Suppressor macrophage treated with lipopolysaccharide for 4 hours (primary cell): ENCODE measurements at regions not wholly inside any gene's neighbourhood (a gene's known extent, or its start where the extent isn't known, plus 50 kb on each side); places are given as distances from the start of the nearest gene placed in this dataset.
"Not testable (repeated sequence)": the region's sequence is repeated elsewhere in the genome, so short reads cannot be mapped to it uniquely, and the experiment has no call there.

Experiments
- DNase-seq: peaks from one replicate; pipeline ENCODE4 v3.0.0-alpha.2; 2020

DNA sequence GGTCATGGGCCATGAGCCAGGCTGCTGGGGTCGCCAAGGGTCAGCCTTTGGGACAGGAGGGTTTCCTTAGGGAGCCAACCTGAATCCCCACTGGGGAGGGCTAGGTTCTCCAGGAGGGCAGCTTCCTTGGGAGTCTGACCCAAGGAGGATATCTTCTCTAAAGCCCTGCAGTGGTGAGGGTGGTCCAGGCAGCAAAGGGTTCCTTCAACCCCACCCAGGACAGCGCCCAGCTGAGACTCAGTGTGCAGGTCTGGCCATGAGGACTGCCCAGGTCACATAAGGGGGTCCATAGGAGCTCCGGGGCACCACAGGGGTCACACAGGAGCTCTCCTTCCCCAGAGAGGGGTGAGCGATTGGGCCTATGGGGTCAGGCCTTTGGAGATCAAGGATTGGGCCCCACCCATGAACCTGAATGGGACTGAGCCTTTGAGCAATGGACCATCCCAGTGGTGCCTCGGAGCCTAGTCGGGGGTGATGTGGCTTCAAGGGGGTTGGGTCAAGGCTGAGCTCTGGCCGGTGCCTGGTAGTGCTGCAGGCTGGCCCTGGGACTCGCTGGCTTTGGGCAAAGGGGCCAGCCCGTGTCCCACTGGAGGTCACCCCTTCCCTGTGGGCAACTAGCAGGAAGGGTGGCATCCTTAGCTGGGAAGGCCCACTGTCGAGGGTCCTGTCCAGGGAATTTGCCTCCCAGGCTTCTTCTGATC is 216.5 kb downstream of the SNRPN start:
- no peak for DNase-seq

DNA sequence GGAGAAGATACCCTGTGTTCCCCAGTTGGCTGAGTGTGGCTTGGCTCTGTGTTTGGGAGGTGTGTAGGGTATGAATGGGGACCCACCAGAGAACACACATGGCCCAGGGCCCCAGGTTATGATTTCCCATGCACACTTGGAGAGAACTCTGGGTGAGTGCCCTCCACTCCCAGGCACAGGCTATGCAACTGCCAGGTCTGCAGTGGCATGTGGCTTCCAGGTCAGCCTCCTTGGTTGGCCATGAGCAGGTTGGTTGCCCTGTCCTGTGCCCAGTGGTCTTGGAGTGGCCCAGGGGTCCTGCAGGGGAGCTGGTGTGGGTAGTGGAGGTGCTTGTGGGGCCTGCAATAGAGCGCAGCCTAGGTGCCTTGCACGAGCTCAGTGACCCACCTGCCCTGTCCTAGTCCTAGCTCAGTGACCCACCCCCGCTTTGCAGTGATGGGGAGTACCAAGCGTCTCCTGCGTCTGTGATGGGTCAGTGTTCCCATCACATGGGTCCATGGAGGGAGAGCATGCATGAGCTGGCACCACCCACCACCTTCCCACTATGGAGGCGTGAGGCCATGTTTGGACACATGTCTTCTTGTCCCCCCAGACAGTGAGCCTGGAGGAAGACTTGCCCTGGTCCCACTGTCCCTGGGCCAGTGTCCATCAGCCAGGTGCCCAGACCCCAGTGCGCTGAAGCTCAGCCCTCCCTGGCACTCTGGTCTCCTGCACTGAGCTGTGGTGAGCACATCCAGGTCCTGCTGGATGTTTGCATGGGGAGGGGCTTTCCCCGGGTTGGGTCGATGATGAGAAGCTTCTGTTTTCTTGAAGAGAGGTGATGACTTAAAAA is 217.3 kb downstream of the SNRPN start:
- DNase-seq, result no peak

DNA sequence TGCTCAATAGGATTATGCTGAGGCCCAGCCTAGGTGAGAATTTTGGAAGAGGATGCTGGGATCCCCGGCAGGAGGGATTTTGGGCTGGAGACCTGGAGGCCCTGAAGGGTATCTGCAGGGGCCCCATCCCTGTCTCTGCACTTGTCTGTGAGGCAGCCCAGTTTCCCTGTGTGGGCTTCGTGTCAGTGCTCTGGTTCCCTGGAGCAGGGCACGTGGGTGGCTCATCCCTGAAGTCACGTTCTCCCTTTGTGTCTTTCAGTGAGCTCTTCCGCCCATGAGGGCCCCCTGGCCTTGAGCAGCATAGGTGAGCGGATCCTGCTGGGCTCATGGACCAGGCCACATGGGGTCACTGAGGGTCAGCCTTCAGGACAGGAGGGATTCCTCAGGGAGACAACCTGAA is 217.9 kb downstream of the SNRPN start:
- DNase-seq, result no peak

DNA sequence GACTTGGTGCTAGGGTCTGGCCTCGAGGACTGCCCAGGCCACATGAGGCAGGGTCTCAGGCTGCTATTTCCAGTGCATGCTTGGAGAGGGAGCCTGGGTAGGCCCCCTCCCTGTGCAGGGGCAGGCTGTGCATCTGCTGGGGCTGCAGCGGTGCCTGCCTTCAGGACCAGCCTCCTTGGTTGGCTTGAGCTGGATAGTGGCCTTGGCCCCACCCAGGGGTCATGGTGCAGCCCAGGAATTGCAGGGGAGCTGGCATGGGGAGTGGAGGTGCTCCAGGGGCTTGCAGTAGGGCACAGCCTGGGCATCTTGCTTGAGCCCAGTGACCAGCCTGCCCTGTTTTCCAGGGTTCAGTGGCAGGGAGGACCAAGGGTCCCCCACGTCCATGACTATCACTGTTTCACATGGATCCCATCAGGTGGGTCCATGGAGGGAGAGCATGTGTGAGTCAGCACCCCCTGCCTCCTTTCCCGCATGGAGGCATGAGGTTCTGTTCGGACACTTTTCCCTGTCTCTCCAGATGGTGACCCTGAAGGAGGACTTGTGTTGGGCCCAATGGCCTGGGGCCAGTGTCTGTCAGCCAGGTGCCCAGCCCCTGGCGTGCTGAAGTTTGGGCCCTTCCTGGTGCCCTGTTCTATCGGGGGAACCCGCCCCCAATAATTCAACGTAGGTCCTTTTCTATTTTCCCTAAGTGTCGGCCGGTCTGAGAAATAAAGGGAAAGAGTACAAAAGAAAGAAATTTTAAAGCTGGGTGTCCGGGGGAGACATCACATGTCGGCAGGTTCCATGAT is 218.6 kb downstream of the SNRPN start:
- DNase-seq, result no peak

DNA sequence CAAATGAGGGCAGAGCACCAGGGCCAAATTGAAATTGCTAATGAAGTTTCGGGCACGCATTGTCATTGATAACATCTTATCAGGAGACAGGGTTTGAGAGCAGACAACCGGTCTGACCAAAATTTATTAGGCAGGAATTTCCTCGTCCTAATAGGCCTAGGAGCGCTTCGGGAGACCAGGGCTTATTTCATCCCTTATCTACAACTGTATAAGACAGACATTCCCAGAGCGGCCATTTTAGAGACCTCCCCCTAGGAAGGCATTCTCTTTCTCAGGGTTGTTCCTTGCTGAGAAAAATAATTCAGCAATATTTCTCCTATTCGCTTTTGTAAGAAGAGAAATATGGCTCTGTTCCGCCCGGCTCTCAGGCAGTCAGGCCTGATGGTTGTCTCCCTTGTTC is 219.4 kb downstream of the SNRPN start:
- not testable (repeated sequence) for DNase-seq

DNA sequence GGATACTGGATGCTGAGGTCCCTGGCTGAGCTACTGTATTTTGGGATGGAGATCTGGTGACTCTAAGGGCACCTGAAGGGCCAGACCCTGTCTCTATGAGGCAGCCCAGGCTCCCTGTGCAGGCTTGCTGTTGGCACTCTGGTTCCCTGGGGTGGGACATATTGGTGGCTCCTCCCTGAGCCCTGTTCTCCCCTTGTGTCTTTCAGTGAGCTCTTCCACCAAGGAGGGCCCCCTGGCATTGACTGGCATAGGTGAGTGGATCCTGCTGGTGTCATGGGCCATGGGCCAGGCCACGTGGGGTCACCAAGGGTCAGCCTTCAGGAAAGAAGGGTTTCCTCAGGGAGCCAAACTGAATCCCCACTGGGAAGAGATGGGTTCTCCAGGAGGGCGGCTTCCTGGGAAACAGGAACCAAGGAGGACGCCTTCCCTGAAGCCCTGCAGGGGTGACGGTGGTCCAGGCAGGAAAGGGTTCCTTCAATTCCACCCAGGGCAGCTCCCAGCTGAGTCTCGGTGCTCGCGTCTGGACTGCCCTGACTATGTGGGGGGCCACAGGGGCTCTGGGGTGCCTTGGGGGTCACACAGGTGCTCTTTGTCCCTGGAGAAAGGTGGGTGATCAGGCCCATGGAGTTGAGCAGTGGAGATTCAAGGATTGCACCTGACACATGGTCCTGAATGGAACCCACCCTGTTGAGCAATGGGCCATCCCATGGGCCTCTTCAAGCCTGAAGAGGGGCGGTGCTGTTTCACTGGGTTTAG is 220.4 kb downstream of the SNRPN start:
- no peak for DNase-seq

DNA sequence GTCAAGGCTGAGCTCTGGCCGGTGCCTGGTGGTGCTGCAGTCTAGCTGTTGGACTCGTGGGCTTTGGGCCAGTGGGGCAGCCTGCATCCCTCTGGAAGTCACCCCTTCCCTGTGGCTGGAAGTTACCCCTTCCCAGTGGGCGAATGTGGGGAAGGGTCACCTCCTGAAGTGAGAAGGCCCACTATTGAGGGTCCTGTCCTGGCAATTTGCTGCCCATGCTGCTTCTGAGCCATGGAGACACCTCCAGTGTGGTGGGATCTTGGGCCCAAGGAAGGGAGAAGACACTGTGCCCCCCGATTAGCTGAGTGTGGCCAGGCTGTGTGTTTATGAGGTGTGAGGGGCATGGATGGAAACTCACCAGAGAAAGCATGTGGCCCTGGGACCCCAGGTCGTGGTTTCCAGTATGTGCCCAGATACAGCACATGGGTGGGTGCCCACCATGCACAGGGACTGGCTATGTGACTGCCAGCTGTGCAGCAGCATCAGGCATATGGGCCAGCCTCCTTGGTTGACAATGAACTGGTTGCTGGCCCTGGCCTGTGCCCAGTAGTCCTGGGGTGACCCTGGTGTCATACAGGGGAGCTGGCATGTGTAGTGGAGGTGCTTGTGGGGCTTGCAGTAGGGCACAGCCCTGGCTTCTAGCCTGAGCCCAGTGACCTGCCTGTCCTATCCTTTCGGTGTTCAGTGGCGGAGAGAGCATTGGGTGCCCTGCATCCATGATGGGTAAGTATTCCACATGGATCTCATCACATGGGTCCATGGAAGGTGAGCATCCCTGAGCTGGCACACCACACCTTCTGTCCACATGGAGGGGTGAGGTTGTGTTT is 221.2 kb downstream of the SNRPN start:
- no peak for DNase-seq

DNA sequence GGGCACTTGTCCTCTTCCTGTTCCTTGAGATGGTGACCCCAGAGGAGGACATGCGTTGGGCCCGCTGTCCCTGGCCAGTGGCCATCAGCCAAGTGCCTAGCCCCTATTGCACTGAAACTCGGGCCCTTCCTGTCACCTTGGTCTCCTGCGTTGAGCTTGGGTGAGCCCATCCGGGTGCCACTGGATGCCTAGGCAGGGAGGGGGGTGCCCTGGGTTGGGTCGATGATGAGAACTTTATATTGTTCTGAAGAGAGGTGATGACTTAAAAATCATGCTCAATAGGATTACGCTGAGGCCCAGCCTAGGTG is 221.8 kb downstream of the SNRPN start:
- DNase-seq, result no peak

DNA sequence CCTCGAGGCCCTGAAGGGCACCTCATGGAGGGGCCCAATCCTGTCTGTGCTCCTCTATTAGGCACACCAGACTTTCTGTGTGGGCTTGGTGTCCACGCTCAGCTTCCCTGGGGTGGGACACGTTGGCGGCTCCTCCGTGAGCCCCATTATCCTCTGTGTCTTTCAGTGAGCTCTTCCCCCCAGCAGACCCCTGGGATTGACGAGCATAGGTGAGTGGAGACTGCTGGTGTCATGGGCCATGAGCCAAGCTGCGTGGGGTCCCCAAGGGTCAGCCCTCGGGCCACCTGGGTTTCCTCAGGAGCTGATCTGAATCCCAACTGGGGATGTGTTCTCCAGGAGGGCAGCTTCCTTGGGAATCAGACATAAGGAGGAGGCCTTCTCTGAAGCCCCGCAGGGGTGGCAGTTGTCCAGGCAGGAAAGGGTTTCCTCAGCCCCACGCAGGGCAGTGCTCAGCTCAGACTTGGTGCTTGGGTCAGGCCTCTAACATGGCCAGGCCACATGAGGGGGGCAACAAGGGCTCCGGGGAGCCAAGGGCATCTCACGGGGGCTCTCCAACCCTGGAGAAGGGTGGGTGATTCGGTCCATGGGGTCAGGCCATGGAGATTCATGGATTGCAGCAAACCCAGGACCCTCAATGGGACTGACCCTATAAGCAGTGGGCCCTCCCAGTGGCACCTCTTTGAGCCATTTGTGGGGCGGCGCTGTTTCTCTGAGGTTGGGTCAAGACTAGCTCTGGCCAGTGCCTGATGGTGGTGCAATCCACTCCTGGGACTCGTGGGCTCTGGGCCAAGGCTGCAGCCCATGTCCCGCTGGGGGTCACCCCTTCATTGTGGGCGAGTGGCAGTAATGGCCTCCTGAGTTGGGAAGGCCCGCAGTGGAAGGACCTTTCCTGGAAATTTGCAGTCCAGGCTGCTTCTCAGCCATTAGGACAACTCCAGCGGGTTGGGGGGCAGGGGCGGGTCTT is 222.5 kb downstream of the SNRPN start:
- no peak for DNase-seq

DNA sequence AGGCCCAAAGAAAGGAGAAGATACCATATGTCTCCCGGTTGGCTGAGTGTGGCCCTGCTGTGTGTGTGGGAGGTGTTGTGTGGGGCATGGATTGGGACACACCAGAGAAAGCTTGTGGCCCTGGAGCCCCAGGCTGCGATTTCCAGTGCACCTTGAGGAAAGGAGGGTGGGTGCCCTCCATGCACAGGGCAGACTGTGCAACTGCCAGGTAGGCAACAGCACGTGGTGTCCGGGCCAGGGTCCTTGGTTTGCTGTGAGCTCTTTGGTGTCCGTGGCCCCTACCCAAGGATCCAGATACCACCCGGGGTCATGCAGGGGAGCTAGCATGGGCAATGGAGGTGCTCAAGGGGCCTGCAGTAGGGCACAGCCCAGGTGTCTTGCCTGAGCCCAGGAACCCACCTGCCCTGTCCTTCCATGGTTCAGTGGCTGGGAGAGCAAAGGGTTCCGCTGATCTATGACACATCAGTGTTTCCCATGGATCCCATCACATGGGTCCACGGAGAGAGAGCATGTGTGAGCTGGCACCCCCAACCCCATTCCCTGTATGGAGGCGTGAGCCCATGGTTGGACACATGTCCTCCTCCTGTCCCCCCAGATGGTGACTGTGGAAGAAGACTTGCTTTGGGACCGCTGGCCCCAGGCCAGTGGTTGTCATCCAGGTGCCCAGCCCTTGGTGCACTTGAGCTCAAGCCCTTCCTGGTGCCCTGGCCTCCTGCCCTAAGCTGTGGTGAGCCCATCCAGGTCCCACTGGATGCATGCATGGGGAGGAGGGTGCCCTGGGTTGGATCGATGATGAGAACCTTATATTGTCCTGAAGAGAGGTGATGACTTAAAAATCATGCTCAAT is 223.4 kb downstream of the SNRPN start:
- DNase-seq, result no peak

DNA sequence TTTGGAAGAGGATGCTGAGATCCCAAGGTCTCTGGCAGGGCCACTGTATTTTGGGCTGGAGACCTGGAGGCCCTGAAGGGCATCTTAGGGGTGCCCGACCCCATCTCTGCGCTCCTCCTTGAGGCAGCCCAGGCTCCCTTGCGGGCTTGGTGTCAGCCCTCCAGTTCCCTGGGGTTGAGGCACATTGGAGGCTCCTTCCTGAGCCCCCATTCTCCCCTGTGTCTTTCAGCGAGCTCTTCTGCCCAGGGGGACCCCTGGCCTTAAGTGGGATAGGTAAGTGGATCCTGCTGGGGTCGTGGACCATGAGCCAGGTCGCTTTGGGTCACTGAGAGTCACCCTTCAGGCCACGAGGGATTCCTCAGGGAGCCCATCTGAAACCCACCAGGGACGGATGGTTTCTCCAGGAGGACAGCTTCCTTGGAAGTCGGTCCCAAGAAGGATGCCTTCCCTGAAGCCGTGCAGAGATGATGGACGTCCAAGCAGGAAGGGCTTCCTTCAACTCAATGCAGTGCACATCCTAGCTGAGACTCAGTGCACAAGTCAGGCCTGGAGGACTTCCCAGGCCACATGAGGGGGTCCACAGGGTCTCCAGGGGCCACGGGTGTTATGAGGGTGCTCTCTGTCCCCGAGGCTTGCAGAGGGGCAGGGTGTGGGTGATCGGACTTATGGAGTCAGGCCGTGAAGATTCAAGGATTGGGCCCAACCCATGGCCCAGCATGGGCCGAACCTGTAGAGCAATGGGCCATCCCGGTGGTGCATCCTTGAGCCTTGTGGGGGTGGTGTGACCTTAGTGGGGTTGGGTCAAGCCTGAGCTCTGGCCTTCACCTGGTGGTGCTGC is 224.3 kb downstream of the SNRPN start:
- no peak for DNase-seq

DNA sequence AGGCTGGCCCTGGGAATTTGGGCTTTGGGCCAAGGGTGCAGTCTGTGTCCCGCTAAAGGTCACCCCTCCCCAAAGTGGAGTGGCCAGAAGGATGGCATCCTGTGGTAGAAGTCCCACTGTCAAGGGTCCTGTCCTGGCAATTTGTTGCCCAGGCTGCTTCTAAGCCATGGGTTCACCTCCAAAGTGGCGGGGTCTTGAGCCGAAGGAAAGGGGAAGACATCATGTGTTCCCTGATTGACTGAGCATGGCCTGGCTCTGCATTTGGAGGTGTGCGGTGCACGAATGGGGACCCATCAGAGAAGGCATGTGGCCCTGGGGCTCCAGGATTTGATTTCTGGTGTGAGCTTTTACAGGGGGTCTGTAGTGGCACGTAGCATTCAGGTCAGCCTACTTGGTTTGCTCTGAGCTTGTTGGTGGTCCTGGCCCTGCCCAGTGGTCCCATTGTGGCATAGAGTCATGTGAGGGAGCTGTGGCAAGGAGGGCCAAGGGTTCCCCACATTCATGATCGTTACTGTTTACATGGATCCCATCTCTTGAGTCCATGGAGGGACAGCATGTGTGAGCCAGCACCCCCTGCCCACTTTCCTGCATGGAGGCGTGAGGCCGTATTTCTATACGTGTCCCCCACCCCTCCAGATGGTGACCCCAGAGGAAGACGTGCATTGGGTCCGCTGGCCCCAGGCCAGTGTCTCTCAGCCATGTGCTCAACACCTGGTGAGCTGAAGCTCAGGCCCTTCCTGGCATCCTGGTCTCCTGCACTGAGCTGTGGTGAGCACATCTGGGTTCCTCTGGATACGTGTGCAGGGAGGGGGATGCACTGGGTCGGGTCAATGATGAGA is 225.1 kb downstream of the SNRPN start:
- DNase-seq, result no peak

DNA sequence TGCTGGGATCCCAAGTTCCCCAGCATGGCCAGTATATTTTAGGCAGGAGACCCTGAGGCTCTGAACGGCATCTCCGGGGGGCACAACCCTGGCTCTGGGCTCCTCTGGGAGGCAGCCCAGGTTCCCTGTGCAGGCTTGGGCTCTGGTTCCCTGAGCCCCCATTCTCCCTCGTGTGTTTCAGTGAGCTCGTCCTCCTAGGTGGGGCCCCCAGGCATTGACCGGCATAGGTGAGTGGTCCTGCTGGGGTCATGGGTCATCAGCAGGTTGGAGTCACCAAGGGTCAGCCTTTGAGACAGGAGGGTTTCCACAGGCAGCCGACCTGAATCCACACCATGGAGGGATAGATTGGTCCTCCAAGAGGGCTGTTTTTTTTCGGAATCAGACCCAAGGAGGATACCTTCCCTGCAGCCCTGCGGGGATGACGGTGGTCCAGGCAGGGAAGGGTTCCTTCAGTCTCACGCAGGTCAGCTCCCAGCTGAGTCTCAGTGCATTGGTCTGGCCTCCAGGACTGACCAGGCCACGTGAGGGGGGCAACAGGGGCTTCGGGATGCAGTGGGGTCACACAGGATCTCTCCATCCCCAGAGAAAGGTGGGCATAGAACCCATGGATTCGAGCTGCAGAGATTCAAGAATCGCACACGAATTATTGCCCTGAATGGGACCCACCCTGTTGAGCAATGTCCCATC is 226.0 kb downstream of the SNRPN start:
- no peak for DNase-seq

DNA sequence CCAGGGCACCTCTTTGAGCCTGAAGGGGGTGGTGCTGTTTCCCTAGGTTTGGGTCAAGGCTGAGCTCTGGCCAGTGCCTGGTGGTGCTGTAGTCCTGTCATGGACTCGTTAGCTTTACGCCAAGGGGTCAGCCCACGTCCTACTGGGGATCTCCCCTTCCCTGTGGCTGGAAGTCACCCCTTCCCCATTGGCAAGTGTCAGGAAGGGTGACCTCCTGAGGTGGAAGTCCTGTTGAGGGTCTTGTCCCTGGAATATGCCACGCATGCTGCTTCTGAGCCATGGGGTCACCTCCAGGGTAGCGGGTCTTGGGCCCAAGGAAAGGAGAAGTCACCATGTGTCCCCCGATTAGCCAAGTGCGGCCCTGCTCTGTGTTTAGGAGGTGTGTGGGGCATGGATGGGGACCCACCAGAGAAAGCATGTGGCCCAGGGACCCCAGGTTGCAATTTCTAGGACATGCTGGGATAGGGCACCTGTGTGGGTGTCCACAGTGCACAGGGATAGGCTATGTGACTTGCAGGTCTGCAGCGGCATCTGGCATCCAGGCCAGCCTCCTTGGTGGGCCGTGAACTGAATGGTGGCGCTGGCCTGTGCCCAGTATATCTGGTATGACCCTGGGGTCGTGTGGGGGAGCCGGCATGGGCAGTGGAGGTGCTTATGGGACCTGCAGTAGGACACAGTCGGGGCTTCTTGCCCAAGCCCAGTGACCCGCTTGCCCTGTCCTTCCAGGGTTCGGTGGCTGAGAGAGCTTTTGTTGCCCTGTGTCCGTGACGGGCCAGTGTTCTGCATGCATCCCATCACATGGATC is 226.7 kb downstream of the SNRPN start:
- no peak for DNase-seq

DNA sequence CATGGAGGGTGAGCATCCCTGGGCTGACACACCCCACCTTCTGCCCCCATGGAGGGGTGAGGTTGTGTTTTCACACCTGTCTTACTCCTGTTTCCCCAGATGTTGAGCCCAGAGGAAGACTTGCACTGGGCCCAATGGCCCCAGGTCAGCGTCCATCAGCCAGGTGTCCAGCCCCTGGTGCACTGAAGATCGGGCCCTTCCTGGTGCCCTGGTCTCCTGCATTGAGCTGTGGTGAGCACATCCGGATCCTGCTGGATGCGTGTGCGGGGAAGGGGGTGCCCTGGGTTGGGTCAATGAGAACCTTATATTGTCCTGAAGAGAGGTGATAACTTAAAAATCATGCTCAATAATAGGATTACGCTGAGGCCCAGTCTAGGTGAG is 227.3 kb downstream of the SNRPN start:
- DNase-seq, result no peak

DNA sequence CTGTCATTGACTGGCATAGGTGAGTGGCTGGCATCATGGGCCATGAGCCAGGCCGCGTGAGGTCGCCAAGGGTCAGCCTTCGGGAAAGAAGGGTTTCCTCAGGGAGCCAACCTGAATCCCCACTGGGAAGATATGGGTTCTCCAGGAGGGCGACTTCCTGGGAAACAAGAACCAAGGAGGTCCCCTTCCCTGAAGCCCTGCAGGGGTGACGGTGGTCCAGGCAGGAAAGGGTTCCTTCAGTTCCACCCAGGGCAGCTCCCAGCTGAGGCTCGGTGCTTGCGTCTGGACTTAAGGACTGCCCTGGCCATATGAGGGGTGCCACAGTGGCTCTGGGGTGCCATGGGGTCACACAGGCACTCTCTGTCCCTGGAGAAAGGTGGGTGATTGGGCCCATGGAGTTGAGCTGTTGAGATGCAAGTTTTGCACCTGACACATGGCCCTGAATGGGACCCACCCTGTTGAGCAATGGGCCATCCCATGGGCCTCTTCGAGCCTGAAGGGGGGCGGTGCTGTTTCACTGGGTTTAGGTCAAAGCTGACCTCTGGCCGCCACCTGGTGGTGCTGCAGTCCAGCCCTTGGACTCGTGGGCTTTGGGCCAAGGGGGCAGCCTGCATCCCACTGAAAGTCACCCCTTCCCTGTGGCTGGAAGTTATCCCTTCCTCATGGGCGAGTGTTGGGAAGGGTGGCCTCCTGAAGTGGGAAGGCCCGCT is 228.1 kb downstream of the SNRPN start:
- DNase-seq, result no peak
